ENCODE measurements at regions not wholly inside any gene's neighbourhood (a gene's known extent, or its start where the extent isn't known, plus 50 kb on each side); places are given as distances from the start of the nearest gene placed in this dataset.

GRCh38 chr17:6936370-6937028, 59.4 kb upstream of the ALOX12 start:
- FAIRE-seq (peak; percentile 73), DNase-seq (ENCODE audit: extremely low spot score, insufficient read length, low read depth) (no peak)

DNA sequence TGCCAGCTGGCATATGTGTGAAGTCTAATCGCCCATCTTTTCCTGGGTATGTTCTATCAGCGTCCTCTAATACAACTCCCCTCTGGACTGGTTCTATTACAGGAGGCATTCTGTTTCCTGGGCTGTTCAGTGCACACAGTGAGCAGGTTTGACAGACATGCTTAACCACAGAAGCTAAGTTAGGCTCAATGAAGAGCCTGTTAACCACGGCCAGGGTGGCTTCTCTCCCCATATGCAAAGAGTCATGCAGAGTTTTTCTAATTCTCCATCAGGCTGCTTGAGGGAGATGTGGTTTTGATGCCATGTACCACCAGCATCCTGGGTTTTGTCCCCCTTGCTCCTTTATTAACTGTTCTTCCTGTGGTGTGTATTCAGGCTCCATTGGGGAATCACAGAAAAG, 57.2 kb upstream of the ALOX12 start:
- FAIRE-seq (no peak), DNase-seq (ENCODE audit: extremely low spot score, insufficient read length, low read depth) (no peak)

- no peak for DNase-seq (ENCODE audit: extremely low spot score, insufficient read length, low read depth)
- FAIRE-seq = no peak
Observed at GRCh38 chr17:6940186-6940649, 55.6 kb upstream of the ALOX12 start.

GRCh38 chr17:6941989-6942388, 53.9 kb upstream of the ALOX12 start:
- DNase-seq (ENCODE audit: extremely low spot score, insufficient read length, low read depth) = no peak
- no peak for FAIRE-seq

DNA sequence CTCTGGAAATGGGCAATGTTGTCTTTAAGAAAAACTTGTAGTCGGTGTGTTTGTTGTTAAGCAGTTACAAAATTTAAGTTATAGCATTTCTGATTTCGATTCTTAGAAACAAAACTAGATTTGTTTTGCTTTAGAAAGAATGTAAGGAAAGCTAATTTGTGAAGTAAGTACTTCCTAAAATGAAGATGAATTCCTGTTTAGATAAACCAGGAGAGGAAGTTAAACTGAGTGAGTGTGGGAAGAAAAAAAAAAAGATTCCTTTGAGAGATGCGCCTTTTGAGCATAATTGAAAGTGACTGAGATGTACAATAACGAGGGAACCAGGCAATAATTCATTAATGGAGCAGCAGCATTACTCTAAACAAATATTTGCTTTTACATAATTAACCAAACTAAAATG, 52.4 kb upstream of the ALOX12 start:
- FAIRE-seq (no peak), DNase-seq (ENCODE audit: extremely low spot score, insufficient read length, low read depth) (no peak)

Measured in GM18507 (cell line).